Stimulated activated naive CD8-positive, alpha-beta T cell treated with anti-CD3 and anti-CD28 coated beads, Interleukin-15, Interleukin-2, amounts not matched to agents 100 ng/mL and 50 ng/mL, for 24 hours (primary cell): ENCODE measurements at regions not wholly inside any gene's neighbourhood (a gene's known extent, or its start where the extent isn't known, plus 50 kb on each side); places are given as distances from the start of the nearest gene placed in this dataset.
"Not testable (repeated sequence)": the region's sequence is repeated elsewhere in the genome, so short reads cannot be mapped to it uniquely, and the experiment has no call there.

ENCODE experiments used
- H3K27ac Mint-ChIP-seq: one replicate; pipeline ENCODE4 v1.8.0; 2021; ENCODE audit warnings: mild to moderate bottlenecking, mixed read lengths
- H3K27me3 Mint-ChIP-seq: one replicate; pipeline ENCODE4 v1.8.0; 2021; ENCODE audit warnings: mixed read lengths
- H3K36me3 Mint-ChIP-seq: one replicate; pipeline ENCODE4 v1.8.0; 2021; ENCODE audit warnings: low read depth, mixed read lengths
- H3K4me1 Mint-ChIP-seq: one replicate; pipeline ENCODE4 v1.8.0; 2021; ENCODE audit warnings: low read depth, mixed read lengths
- H3K4me3 Mint-ChIP-seq: one replicate; pipeline ENCODE4 v1.8.0; 2021; ENCODE audit warnings: mild to moderate bottlenecking, mixed read lengths
- H3K9me3 Mint-ChIP-seq: one replicate; pipeline ENCODE4 v1.8.0; 2021; ENCODE audit warnings: mixed read lengths

DNA sequence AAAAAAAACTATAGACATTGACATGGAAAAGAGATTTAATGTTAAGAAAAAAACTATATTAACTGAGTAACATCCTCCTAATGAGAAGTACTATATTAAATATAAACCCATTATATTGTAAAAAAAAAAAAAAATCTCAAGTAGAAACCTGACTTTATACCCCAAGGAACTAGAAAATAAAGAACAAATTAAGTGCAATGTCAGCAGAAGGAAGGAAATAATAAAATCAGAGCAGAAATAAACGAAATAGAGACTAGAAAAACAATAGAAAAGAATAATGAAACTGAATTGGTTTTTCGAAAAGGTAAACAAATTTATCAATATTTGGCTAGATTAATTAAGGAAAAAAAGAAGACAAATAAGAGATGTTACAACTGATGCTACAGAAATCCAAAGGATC is 329.1 kb upstream of the ZNF608 start:
- Mint-ChIP-seq H3K36me3 (peaks cover 14% of the 10 kb centered on the region), H3K4me1 (no peaks in the 10 kb centered on the region), H3K4me3 (no peak overlapping the region), H3K27me3 (no peaks in the 10 kb centered on the region), H3K27ac (no peak overlapping the region), H3K9me3 (peaks cover 23% of the 10 kb centered on the region)

DNA sequence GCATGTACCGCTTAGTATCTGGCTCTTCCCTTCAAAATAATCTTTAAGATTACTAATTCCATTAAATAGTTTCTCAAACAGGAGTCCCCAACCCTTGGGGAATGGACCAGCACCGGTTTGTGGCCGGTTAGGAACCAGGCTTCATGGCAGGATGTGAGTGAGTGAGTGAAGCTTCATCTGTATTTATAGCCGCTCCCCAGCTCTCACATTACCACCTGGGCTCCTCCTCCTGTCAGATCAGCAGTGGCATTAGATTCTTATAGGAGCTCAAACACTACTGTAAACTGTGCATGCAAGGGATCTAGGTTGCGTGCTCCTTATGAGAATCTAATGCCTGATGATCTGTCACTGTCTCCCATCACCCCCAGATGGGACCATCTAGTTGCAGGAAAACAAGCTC is 332.6 kb upstream of the ZNF608 start:
- not testable (repeated sequence) for H3K27ac Mint-ChIP-seq, H3K27me3 Mint-ChIP-seq, H3K4me3 Mint-ChIP-seq, H3K4me1 Mint-ChIP-seq, H3K9me3 Mint-ChIP-seq, H3K36me3 Mint-ChIP-seq

- H3K27me3 Mint-ChIP-seq: no peaks in the 10 kb centered on the region
Observed at GRCh38 chr5:125081101-125081500, 334.7 kb upstream of the ZNF608 start.

GRCh38 chr5:125083981-125084380 is 337.5 kb upstream of the ZNF608 start:
- H3K36me3 Mint-ChIP-seq: no peaks in the 10 kb centered on the region
- H3K4me3 Mint-ChIP-seq: no peak overlapping the region
- peaks cover 7% of the 10 kb centered on the region for H3K9me3 Mint-ChIP-seq
- no peak overlapping the region for H3K27ac Mint-ChIP-seq
- no peaks in the 10 kb centered on the region for H3K4me1 Mint-ChIP-seq
- H3K27me3 Mint-ChIP-seq: no peaks in the 10 kb centered on the region

More at GRCh38 chr5:125081101-125081500, 334.7 kb upstream of the ZNF608 start:
- no peaks in the 10 kb centered on the region for H3K36me3 Mint-ChIP-seq
- no peaks in the 10 kb centered on the region for H3K4me1 Mint-ChIP-seq
- peaks cover 3% of the 10 kb centered on the region for H3K9me3 Mint-ChIP-seq
- no peak overlapping the region for H3K4me3 Mint-ChIP-seq
- H3K27ac Mint-ChIP-seq: no peak overlapping the region

DNA sequence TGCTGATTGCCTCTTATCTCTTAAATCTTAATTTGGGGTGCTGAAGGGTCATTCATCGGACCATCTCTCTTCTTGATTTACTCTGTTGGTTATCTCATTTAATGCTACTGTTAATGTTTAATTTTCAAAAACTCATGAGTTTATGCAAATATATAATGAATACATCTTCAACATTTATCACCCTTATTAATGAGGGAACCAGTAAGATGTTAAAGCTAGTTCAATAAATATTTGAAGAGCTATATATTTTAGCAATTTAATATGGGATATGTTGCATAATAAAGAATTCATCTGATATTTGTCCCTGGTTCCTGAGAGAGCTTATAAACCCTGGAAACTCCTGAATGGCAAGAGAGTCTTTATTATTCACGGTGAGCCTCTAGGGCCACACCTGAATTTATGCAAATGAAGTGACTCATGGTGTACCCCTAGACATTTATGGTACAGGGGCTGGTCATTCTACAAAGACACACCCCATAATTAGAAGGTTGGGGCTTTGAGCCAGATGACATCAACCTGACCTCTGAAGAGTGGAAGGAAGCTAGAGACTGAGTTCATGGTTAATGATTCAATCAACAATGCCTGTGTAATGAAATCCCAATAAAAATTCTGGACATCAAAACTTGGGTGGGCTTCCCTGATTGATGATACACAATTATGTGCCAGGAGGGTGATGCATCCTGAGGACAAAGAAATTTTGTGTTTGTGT is 339.5 kb upstream of the ZNF608 start:
- Mint-ChIP-seq H3K4me3 (no peak overlapping the region), H3K27ac (no peak overlapping the region), H3K27me3 (no peaks in the 10 kb centered on the region), H3K9me3 (peaks cover 10% of the 10 kb centered on the region), H3K4me1 (no peaks in the 10 kb centered on the region), H3K36me3 (no peaks in the 10 kb centered on the region)

- H3K27me3 Mint-ChIP-seq: no peaks in the 10 kb centered on the region
- peaks cover 18% of the 10 kb centered on the region for H3K9me3 Mint-ChIP-seq
- no peaks in the 10 kb centered on the region for H3K36me3 Mint-ChIP-seq
- no peak overlapping the region for H3K4me3 Mint-ChIP-seq
- H3K27ac Mint-ChIP-seq: no peak overlapping the region
- no peaks in the 10 kb centered on the region for H3K4me1 Mint-ChIP-seq
Observed at GRCh38 chr5:125088522-125089105, 342.2 kb upstream of the ZNF608 start.

GRCh38 chr5:125092138-125092537 is 345.7 kb upstream of the ZNF608 start:
- not testable (repeated sequence) for H3K4me1 Mint-ChIP-seq, H3K4me3 Mint-ChIP-seq, H3K27me3 Mint-ChIP-seq, H3K27ac Mint-ChIP-seq, H3K36me3 Mint-ChIP-seq
- H3K9me3 Mint-ChIP-seq: peaks cover 12% of the 10 kb centered on the region

GRCh38 chr5:125093776-125094175 is 347.3 kb upstream of the ZNF608 start:
- H3K27me3 Mint-ChIP-seq: no peaks in the 10 kb centered on the region
- peaks cover 11% of the 10 kb centered on the region for H3K9me3 Mint-ChIP-seq
- no peaks in the 10 kb centered on the region for H3K36me3 Mint-ChIP-seq
- no peak overlapping the region for H3K27ac Mint-ChIP-seq
- H3K4me1 Mint-ChIP-seq: no peaks in the 10 kb centered on the region
- no peak overlapping the region for H3K4me3 Mint-ChIP-seq

GRCh38 chr5:125100342-125100741 is 353.9 kb upstream of the ZNF608 start:
- Mint-ChIP-seq H3K4me1 (no peaks in the 10 kb centered on the region), H3K4me3 (no peak overlapping the region), H3K27ac (no peak overlapping the region), H3K36me3 (no peaks in the 10 kb centered on the region), H3K9me3 (no peaks in the 10 kb centered on the region), H3K27me3 (no peaks in the 10 kb centered on the region)

GRCh38 chr5:125100951-125101350 is 354.5 kb upstream of the ZNF608 start:
- H3K4me1 Mint-ChIP-seq: no peaks in the 10 kb centered on the region
- H3K36me3 Mint-ChIP-seq: no peaks in the 10 kb centered on the region
- no peaks in the 10 kb centered on the region for H3K9me3 Mint-ChIP-seq
- H3K27ac Mint-ChIP-seq: no peak overlapping the region
- no peaks in the 10 kb centered on the region for H3K27me3 Mint-ChIP-seq
- no peak overlapping the region for H3K4me3 Mint-ChIP-seq

- Mint-ChIP-seq H3K9me3 (no peaks in the 10 kb centered on the region), H3K4me3 (no peak overlapping the region), H3K27ac (no peak overlapping the region), H3K27me3 (no peaks in the 10 kb centered on the region), H3K4me1 (no peaks in the 10 kb centered on the region), H3K36me3 (no peaks in the 10 kb centered on the region)
Observed at GRCh38 chr5:125103459-125103858, 357.0 kb upstream of the ZNF608 start.

- no peaks in the 10 kb centered on the region for H3K4me1 Mint-ChIP-seq
- no peak overlapping the region for H3K4me3 Mint-ChIP-seq
- H3K27ac Mint-ChIP-seq: no peak overlapping the region
- H3K36me3 Mint-ChIP-seq: no peaks in the 10 kb centered on the region
- no peaks in the 10 kb centered on the region for H3K27me3 Mint-ChIP-seq
- peaks cover 1% of the 10 kb centered on the region for H3K9me3 Mint-ChIP-seq
Observed at GRCh38 chr5:125106271-125106670, 359.8 kb upstream of the ZNF608 start.

DNA sequence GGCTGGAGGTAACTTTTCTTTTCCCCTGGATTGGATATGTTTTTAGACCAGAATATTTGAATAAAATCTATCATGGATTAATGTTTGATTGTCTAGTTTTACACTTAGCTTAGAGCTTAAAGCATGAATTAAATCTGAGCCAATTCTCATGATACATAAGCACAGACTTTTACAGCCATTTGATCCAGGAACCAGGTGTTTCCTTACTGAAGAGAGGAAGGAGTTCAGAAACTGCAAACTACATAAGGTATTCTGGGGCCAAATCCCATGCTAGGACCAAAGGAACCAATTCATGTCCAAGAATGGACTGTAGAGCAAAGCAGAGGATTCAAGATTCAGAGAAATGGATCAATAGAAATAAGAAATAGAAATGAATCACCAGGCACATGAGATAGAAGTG is 360.4 kb upstream of the ZNF608 start:
- Mint-ChIP-seq H3K27ac (no peak overlapping the region), H3K36me3 (no peaks in the 10 kb centered on the region), H3K4me1 (no peaks in the 10 kb centered on the region), H3K27me3 (no peaks in the 10 kb centered on the region), H3K4me3 (no peak overlapping the region), H3K9me3 (peaks cover 7% of the 10 kb centered on the region)

DNA sequence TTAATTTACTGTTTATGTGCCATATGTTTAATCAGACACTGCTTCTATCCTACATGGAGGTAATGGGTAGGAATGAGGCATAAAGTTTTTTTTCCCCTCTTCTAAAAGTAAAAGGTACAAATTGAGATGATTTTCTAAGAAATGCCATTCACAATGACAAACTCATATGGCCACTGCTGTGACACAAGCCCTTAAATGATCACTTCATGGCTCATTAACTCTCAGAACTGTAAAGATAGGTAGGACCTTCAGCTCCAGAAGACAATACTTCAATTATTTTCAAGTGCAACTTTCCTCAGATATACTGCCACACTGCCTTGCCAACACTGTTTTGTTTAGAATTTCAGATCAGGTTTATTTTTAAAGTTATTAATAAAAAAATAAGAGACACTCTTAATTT is 362.9 kb upstream of the ZNF608 start:
- no peak overlapping the region for H3K27ac Mint-ChIP-seq
- no peaks in the 10 kb centered on the region for H3K36me3 Mint-ChIP-seq
- H3K4me1 Mint-ChIP-seq: no peaks in the 10 kb centered on the region
- H3K4me3 Mint-ChIP-seq: no peak overlapping the region
- H3K27me3 Mint-ChIP-seq: no peaks in the 10 kb centered on the region
- H3K9me3 Mint-ChIP-seq: peaks cover 7% of the 10 kb centered on the region

- Mint-ChIP-seq H3K27me3 (no peaks in the 10 kb centered on the region), H3K36me3 (no peaks in the 10 kb centered on the region), H3K27ac (no peak overlapping the region), H3K4me3 (no peak overlapping the region), H3K9me3 (peaks cover 7% of the 10 kb centered on the region), H3K4me1 (no peaks in the 10 kb centered on the region)
Observed at GRCh38 chr5:125109816-125110215, 363.4 kb upstream of the ZNF608 start.

DNA sequence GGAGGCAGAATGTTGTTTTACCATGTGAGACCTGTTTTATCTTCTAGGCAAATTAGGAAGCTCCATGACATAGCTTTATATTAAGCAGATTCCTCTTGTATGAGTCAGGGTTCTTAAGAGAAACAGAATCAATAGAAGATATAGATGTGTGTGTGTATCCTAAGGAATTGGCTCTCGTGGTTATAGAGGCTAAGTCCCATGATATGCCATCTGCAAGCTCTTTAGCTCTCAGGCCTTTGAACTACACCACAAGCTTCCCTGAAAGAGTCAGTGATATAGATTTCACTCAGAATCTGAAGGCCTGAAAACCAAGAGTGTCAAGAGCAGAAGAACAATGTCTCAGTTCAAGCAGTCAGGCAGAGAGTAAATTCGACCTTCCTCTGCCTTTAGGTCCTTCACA is 365.8 kb upstream of the ZNF608 start:
- Mint-ChIP-seq H3K4me1 (no peaks in the 10 kb centered on the region), H3K27me3 (no peaks in the 10 kb centered on the region), H3K9me3 (peaks cover 7% of the 10 kb centered on the region), H3K36me3 (no peaks in the 10 kb centered on the region), H3K4me3 (no peak overlapping the region), H3K27ac (no peak overlapping the region)
